SK-N-SH (cell line): ENCODE measurements at regions not wholly inside any gene's neighbourhood (a gene's known extent, or its start where the extent isn't known, plus 50 kb on each side); places are given as distances from the start of the nearest gene placed in this dataset.

Experiments used
- CTCF ChIA-PET: fragments of 300-600, 350-600 bp; formaldehyde crosslinking; extraction: SDS; loops from one replicate; lab custom pipeline; 2021; lab: Yijun Ruan, JAX
- POLR2A ChIA-PET: fragments of 350-600 bp; sonication (Branson Sonifier 250); formaldehyde crosslinking; extraction: SDS; loops from one replicate; lab custom pipeline; 2020; ENCODE audit warnings: antibody characterized with exemption, inconsistent platforms; lab: Yijun Ruan, JAX
- DNase-seq: peaks from one replicate; pipeline ENCODE4 v3.0.0; 2012
- H2AFZ ChIP-seq: fragments of 200-600 bp; sonication (generic); 2 replicates; pipeline ENCODE4 v1.8.1; 2016; ENCODE audit warnings: antibody characterized with exemption, mild to moderate bottlenecking, low read depth
- H3F3A ChIP-seq: fragments of 200-600 bp; sonication (generic); replicated peaks from 2 replicates; pipeline ENCODE3; 2016; ENCODE audit warnings: antibody characterized with exemption, mild to moderate bottlenecking; ENCODE audit not compliant: insufficient read depth
- H3K27ac ChIP-seq, 2 experiments: fragments of 200-500 bp in 1 of 2; fragments of 200-600 bp in 1 of 2; sonication (Bioruptor generic) in 1 of 2; sonication (generic), shearing (Covaris generic) in 1 of 2; 2 replicates each; pipeline versions ENCODE4 v1.5.1 to v1.6.1; 2014 to 2016; ENCODE audit warnings: low read depth in 2 of 2, inconsistent platforms in 1 of 2, low read length in 1 of 2, mild to moderate bottlenecking in 1 of 2, mixed read lengths in 1 of 2
- H3K27me3 ChIP-seq: fragments of 200-600 bp; sonication (generic), shearing (Covaris generic); 2 replicates; pipeline ENCODE4 v1.6.1; 2016; ENCODE audit warnings: mixed run types; ENCODE audit not compliant: insufficient read depth
- H3K36me3 ChIP-seq, 2 experiments: fragments of 200-500 bp in 1 of 2; fragments of 200-600 bp in 1 of 2; sonication (Bioruptor generic) in 1 of 2; sonication (generic) in 1 of 2; replicated peaks in 1 of 2; 2 replicates each; pipeline versions ENCODE3 to v1.5.1; 2014 to 2016; ENCODE audit warnings: low read length in 1 of 2, mild to moderate bottlenecking in 1 of 2; ENCODE audit not compliant: insufficient read depth in 2 of 2, control insufficient read depth in 1 of 2
- H3K4me1 ChIP-seq, 2 experiments: fragments of 200-500 bp in 1 of 2; fragments of 200-600 bp in 1 of 2; sonication (Bioruptor generic) in 1 of 2; sonication (generic), shearing (Covaris generic) in 1 of 2; 2 replicates each; pipeline versions ENCODE4 v1.5.1 to v1.6.1; 2014 to 2016; ENCODE audit warnings: low read depth in 1 of 2, low read length in 1 of 2, mixed run types in 1 of 2; ENCODE audit not compliant: insufficient read depth in 2 of 2, control insufficient read depth in 1 of 2
- H3K4me2 ChIP-seq: fragments of 200-600 bp; sonication (generic), shearing (Covaris generic); 2 replicates; pipeline ENCODE4 v1.6.1; 2017; ENCODE audit warnings: mixed run types
- H3K4me3 ChIP-seq, 2 experiments: fragments of 200-500 bp in 1 of 2; fragments of 200-600 bp in 1 of 2; sonication (Bioruptor generic) in 1 of 2; sonication (generic), shearing (Covaris generic) in 1 of 2; 2 replicates each; pipeline versions ENCODE4 v1.5.1 to v1.8.1; 2014 to 2016; ENCODE audit warnings: low read depth in 2 of 2, inconsistent platforms in 1 of 2, low read length in 1 of 2, mild to moderate bottlenecking in 1 of 2, mixed read lengths in 1 of 2, moderate library complexity in 1 of 2
- H3K79me2 ChIP-seq: fragments of 200-600 bp; sonication (generic); 2 replicates; pipeline ENCODE4 v1.8.1; 2017; ENCODE audit warnings: mild to moderate bottlenecking; ENCODE audit not compliant: insufficient read depth
- H3K9ac ChIP-seq: fragments of 200-600 bp; sonication (generic); 2 replicates; pipeline ENCODE4 v1.6.1; 2017; ENCODE audit warnings: mixed run types
- H3K9me2 ChIP-seq: fragments of 200-600 bp; sonication (generic); 2 replicates; pipeline ENCODE4 v1.6.1; 2017; ENCODE audit warnings: mixed run types
- H3K9me3 ChIP-seq: fragments of 200-600 bp; sonication (generic); 2 replicates; pipeline ENCODE4 v1.6.1; 2017; ENCODE audit warnings: mixed run types, mild to moderate bottlenecking, moderate library complexity
- H4K20me1 ChIP-seq: fragments of 200-600 bp; sonication (generic); 2 replicates; pipeline ENCODE4 v1.6.1; 2017; ENCODE audit warnings: mild to moderate bottlenecking, mixed run types; ENCODE audit not compliant: insufficient read depth
- CHD2 ChIP-seq: fragments of 150-350 bp; IDR thresholded peaks from 2 replicates; pipeline ENCODE4 v1.6.1; 2018; ENCODE audit warnings: low read length; ENCODE audit not compliant: partially characterized antibody
- ELF1 ChIP-seq: IDR thresholded peaks from 2 replicates; pipeline ENCODE4 v1.4.0; 2012
- GATA2 ChIP-seq: sonication (generic); formaldehyde crosslinking; IDR thresholded peaks from 2 replicates; pipeline ENCODE4 v1.5.0; 2020; ENCODE audit warnings: mild to moderate bottlenecking, missing genetic modification reagents
- MXI1 ChIP-seq: IDR thresholded peaks from 2 replicates; pipeline ENCODE4 v1.6.1; 2012; ENCODE audit warnings: mild to moderate bottlenecking, low read depth, low read length, improper control_type of control experiment
- REST ChIP-seq: IDR thresholded peaks from 2 replicates; pipeline ENCODE4 v1.6.1; 2012; ENCODE audit warnings: mild to moderate bottlenecking, low read depth, low read length, moderate library complexity
- YY1 ChIP-seq: IDR thresholded peaks from 2 replicates; pipeline ENCODE4 v1.4.0; 2012; ENCODE audit warnings: low read depth, mild to moderate bottlenecking
- WGBS: methylation state at CpG from one replicate; pipeline ENCODE4 v1.1.6; 2017; ENCODE audit warnings: low lambda C conversion rate; 5-methylcytosine and 5-hydroxymethylcytosine counted together
- TF ChIP-seq, protein P1 (sequence below): IDR thresholded peaks from 2 replicates; pipeline ENCODE4 v1.4.0; 2012; ENCODE audit warnings: low read depth, borderline replicate concordance
- TF ChIP-seq, protein P2 (sequence below): IDR thresholded peaks from 2 replicates; pipeline ENCODE4 v1.4.0; 2012; ENCODE audit warnings: low read depth, borderline replicate concordance

- POLR2A ChIA-PET, result no interaction called here
Observed at GRCh38 chr5:45098483-45098882, 289.7 kb downstream of the MRPS30 start.

More at GRCh38 chr5:45098483-45098882, 289.7 kb downstream of the MRPS30 start:
- no peaks in the 10 kb centered on the region for H3K9me3 ChIP-seq
- H3K9ac ChIP-seq, result no peak overlapping the region
- no peaks in the 10 kb centered on the region for H3F3A ChIP-seq
- TF ChIP-seq MXI1, result no peak
- TF ChIP-seq CHD2, result no peak
- TF ChIP-seq, protein P1, sequence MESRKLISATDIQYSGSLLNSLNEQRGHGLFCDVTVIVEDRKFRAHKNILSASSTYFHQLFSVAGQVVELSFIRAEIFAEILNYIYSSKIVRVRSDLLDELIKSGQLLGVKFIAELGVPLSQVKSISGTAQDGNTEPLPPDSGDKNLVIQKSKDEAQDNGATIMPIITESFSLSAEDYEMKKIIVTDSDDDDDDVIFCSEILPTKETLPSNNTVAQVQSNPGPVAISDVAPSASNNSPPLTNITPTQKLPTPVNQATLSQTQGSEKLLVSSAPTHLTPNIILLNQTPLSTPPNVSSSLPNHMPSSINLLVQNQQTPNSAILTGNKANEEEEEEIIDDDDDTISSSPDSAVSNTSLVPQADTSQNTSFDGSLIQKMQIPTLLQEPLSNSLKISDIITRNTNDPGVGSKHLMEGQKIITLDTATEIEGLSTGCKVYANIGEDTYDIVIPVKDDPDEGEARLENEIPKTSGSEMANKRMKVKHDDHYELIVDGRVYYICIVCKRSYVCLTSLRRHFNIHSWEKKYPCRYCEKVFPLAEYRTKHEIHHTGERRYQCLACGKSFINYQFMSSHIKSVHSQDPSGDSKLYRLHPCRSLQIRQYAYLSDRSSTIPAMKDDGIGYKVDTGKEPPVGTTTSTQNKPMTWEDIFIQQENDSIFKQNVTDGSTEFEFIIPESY, result no peak
- no peak for TF ChIP-seq GATA2 (CRISPR knock-in tag)
- TF ChIP-seq ELF1, result no peak
- TF ChIP-seq, protein P2, sequence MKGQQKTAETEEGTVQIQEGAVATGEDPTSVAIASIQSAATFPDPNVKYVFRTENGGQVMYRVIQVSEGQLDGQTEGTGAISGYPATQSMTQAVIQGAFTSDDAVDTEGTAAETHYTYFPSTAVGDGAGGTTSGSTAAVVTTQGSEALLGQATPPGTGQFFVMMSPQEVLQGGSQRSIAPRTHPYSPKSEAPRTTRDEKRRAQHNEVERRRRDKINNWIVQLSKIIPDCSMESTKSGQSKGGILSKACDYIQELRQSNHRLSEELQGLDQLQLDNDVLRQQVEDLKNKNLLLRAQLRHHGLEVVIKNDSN, result no peak
- no peak for TF ChIP-seq YY1
- no peak for TF ChIP-seq REST
- TF ChIP-seq, all 33 proteins: peak for 0
- H3K4me1 ChIP-seq, result no peaks in the 10 kb centered on the region
- CTCF ChIA-PET, result no interaction called here
- H3K4me2 ChIP-seq, result no peak overlapping the region
- no peaks in the 10 kb centered on the region for H4K20me1 ChIP-seq
- no peak for DNase-seq
- H2AFZ ChIP-seq, result no peak overlapping the region
- H3K9me2 ChIP-seq, result no peaks in the 10 kb centered on the region; the same call in 1 of the 2 replicates
- 12% methylated on average over 3 of the region's 3 CpGs for WGBS
- H3K4me3 ChIP-seq, result no peak overlapping the region
- no peaks in the 10 kb centered on the region for H3K27me3 ChIP-seq
- H3K27ac ChIP-seq, result no peak overlapping the region
- no peaks in the 10 kb centered on the region for H3K36me3 ChIP-seq
- no peaks in the 10 kb centered on the region for H3K79me2 ChIP-seq
